ENCODE measurements at regions not wholly inside any gene's neighbourhood (a gene's known extent, or its start where the extent isn't known, plus 50 kb on each side); places are given as distances from the start of the nearest gene placed in this dataset.

- H3K36me3 ChIP-seq (ENCODE audit: control insufficient read depth in 2 of 2, insufficient read depth in 2 of 2, low read length in 1 of 2) = no peaks in the 10 kb centered on the region
- no peaks in the 10 kb centered on the region for H3K4me1 ChIP-seq (ENCODE audit: control insufficient read depth in 2 of 2, insufficient read depth in 2 of 2, low read length in 2 of 2)
- no peaks in the 10 kb centered on the region for H3K27me3 ChIP-seq (ENCODE audit: control insufficient read depth in 2 of 2, insufficient read depth in 1 of 2, low read length in 1 of 2)
- no peaks in the 10 kb centered on the region for H3K9me3 ChIP-seq (ENCODE audit: control insufficient read depth in 2 of 2, insufficient read depth in 1 of 2, low read length in 1 of 2)
- H3K27ac ChIP-seq (ENCODE audit: low read depth in 1 of 2, low read length in 1 of 2) = no peak overlapping the region
- WGBS = 100% methylated on average over 1 of the region's 1 CpG
- peak in 1 of 9 donors; percentile 18 for DNase-seq (ENCODE audit: low read depth in 6 of 9, low spot score in 9 of 9)
- H3K4me3 ChIP-seq (ENCODE audit: low read length in 2 of 2) = no peak overlapping the region
These were observed 1104.2 kb downstream of the BCL11A start for GRCh38 chr2:59449274-59449673.

GRCh38 chr2:59440491-59440890 is 1113.0 kb downstream of the BCL11A start:
- DNase-seq (ENCODE audit: low read depth in 6 of 9, low spot score in 9 of 9) = no peak
- WGBS = 94% methylated on average over 7 of the region's 7 CpGs
- Histone ChIP-seq H3K9me3 (ENCODE audit: control insufficient read depth in 2 of 2, insufficient read depth in 1 of 2, low read length in 1 of 2) (no peaks in the 10 kb centered on the region), H3K4me1 (ENCODE audit: control insufficient read depth in 2 of 2, insufficient read depth in 2 of 2, low read length in 2 of 2) (no peaks in the 10 kb centered on the region), H3K4me3 (ENCODE audit: low read length in 2 of 2) (no peak overlapping the region), H3K36me3 (ENCODE audit: control insufficient read depth in 2 of 2, insufficient read depth in 2 of 2, low read length in 1 of 2) (no peaks in the 10 kb centered on the region), H3K27me3 (ENCODE audit: control insufficient read depth in 2 of 2, insufficient read depth in 1 of 2, low read length in 1 of 2) (no peaks in the 10 kb centered on the region), H3K27ac (ENCODE audit: low read depth in 1 of 2, low read length in 1 of 2) (no peak overlapping the region)

- H3K4me1 ChIP-seq (ENCODE audit: control insufficient read depth in 2 of 2, insufficient read depth in 2 of 2, low read length in 2 of 2) = no peaks in the 10 kb centered on the region
- no peaks in the 10 kb centered on the region for H3K27me3 ChIP-seq (ENCODE audit: control insufficient read depth in 2 of 2, insufficient read depth in 1 of 2, low read length in 1 of 2)
- 97% methylated on average over 3 of the region's 3 CpGs for WGBS
- no peak for DNase-seq (ENCODE audit: low read depth in 6 of 9, low spot score in 9 of 9)
- peaks cover 0 to 3% of the 10 kb centered on the region in 2 donors for H3K9me3 ChIP-seq (ENCODE audit: control insufficient read depth in 2 of 2, insufficient read depth in 1 of 2, low read length in 1 of 2)
- no peak overlapping the region for H3K4me3 ChIP-seq (ENCODE audit: low read length in 2 of 2)
- no peaks in the 10 kb centered on the region for H3K36me3 ChIP-seq (ENCODE audit: control insufficient read depth in 2 of 2, insufficient read depth in 2 of 2, low read length in 1 of 2)
- no peak overlapping the region for H3K27ac ChIP-seq (ENCODE audit: low read depth in 1 of 2, low read length in 1 of 2)
These were observed 1117.8 kb downstream of the BCL11A start for GRCh38 chr2:59435635-59436034.

GRCh38 chr2:59428940-59429339 is 1124.5 kb downstream of the BCL11A start:
- no peaks in the 10 kb centered on the region for H3K4me1 ChIP-seq (ENCODE audit: control insufficient read depth in 2 of 2, insufficient read depth in 2 of 2, low read length in 2 of 2)
- H3K4me3 ChIP-seq (ENCODE audit: low read length in 2 of 2) = no peak overlapping the region
- no peaks in the 10 kb centered on the region for H3K27me3 ChIP-seq (ENCODE audit: control insufficient read depth in 2 of 2, insufficient read depth in 1 of 2, low read length in 1 of 2)
- WGBS = 95% methylated on average over 3 of the region's 3 CpGs
- H3K36me3 ChIP-seq (ENCODE audit: control insufficient read depth in 2 of 2, insufficient read depth in 2 of 2, low read length in 1 of 2) = no peaks in the 10 kb centered on the region
- peaks cover 0 to 3% of the 10 kb centered on the region in 2 donors for H3K9me3 ChIP-seq (ENCODE audit: control insufficient read depth in 2 of 2, insufficient read depth in 1 of 2, low read length in 1 of 2)
- no peak for DNase-seq (ENCODE audit: low read depth in 6 of 9, low spot score in 9 of 9)
- H3K27ac ChIP-seq (ENCODE audit: low read depth in 1 of 2, low read length in 1 of 2) = no peak overlapping the region

- H3K36me3 ChIP-seq (ENCODE audit: control insufficient read depth in 2 of 2, insufficient read depth in 2 of 2, low read length in 1 of 2) = no peaks in the 10 kb centered on the region
- H3K27ac ChIP-seq (ENCODE audit: low read depth in 1 of 2, low read length in 1 of 2) = no peak overlapping the region
- H3K4me1 ChIP-seq (ENCODE audit: control insufficient read depth in 2 of 2, insufficient read depth in 2 of 2, low read length in 2 of 2) = no peaks in the 10 kb centered on the region
- H3K9me3 ChIP-seq (ENCODE audit: control insufficient read depth in 2 of 2, insufficient read depth in 1 of 2, low read length in 1 of 2) = peaks cover 0 to 3% of the 10 kb centered on the region in 2 donors
- H3K4me3 ChIP-seq (ENCODE audit: low read length in 2 of 2) = no peak overlapping the region
- H3K27me3 ChIP-seq (ENCODE audit: control insufficient read depth in 2 of 2, insufficient read depth in 1 of 2, low read length in 1 of 2) = no peaks in the 10 kb centered on the region
- 100% methylated on average over 1 of the region's 1 CpG for WGBS
- DNase-seq (ENCODE audit: low read depth in 6 of 9, low spot score in 9 of 9) = no peak
These were observed 1125.5 kb downstream of the BCL11A start for GRCh38 chr2:59427980-59428379.

GRCh38 chr2:59425247-59425646 is 1128.2 kb downstream of the BCL11A start:
- Histone ChIP-seq H3K27me3 (ENCODE audit: control insufficient read depth in 2 of 2, insufficient read depth in 1 of 2, low read length in 1 of 2) (no peaks in the 10 kb centered on the region), H3K4me1 (ENCODE audit: control insufficient read depth in 2 of 2, insufficient read depth in 2 of 2, low read length in 2 of 2) (no peaks in the 10 kb centered on the region), H3K4me3 (ENCODE audit: low read length in 2 of 2) (no peak overlapping the region), H3K9me3 (ENCODE audit: control insufficient read depth in 2 of 2, insufficient read depth in 1 of 2, low read length in 1 of 2) (no peaks in the 10 kb centered on the region), H3K27ac (ENCODE audit: low read depth in 1 of 2, low read length in 1 of 2) (no peak overlapping the region), H3K36me3 (ENCODE audit: control insufficient read depth in 2 of 2, insufficient read depth in 2 of 2, low read length in 1 of 2) (no peaks in the 10 kb centered on the region)
- WGBS = 77% methylated on average over 3 of the region's 3 CpGs
- no peak for DNase-seq (ENCODE audit: low read depth in 6 of 9, low spot score in 9 of 9)

- WGBS = 13% methylated on average over 11 of the region's 11 CpGs
- H3K9me3 ChIP-seq (ENCODE audit: control insufficient read depth in 2 of 2, insufficient read depth in 1 of 2, low read length in 1 of 2) = peaks cover 0 to 8% of the 10 kb centered on the region in 2 donors
- no peaks in the 10 kb centered on the region for H3K36me3 ChIP-seq (ENCODE audit: control insufficient read depth in 2 of 2, insufficient read depth in 2 of 2, low read length in 1 of 2)
- H3K4me3 ChIP-seq (ENCODE audit: low read length in 2 of 2) = no peak overlapping the region
- H3K4me1 ChIP-seq (ENCODE audit: control insufficient read depth in 2 of 2, insufficient read depth in 2 of 2, low read length in 2 of 2) = peaks cover 9 to 12% of the 10 kb centered on the region in 2 donors
- peak overlapping the region; percentile 60 to 72 for H3K27ac ChIP-seq (ENCODE audit: low read depth in 1 of 2, low read length in 1 of 2)
- no peaks in the 10 kb centered on the region for H3K27me3 ChIP-seq (ENCODE audit: control insufficient read depth in 2 of 2, insufficient read depth in 1 of 2, low read length in 1 of 2)
- peak; percentile 20 to 76 (median 55) for DNase-seq (ENCODE audit: low read depth in 6 of 9, low spot score in 9 of 9)
These were observed 1139.5 kb downstream of the BCL11A start for GRCh38 chr2:59413751-59414570.

- peaks cover 0 to 7% of the 10 kb centered on the region in 2 donors for H3K9me3 ChIP-seq (ENCODE audit: control insufficient read depth in 2 of 2, insufficient read depth in 1 of 2, low read length in 1 of 2)
- no peaks in the 10 kb centered on the region for H3K36me3 ChIP-seq (ENCODE audit: control insufficient read depth in 2 of 2, insufficient read depth in 2 of 2, low read length in 1 of 2)
- 99% methylated on average over 2 of the region's 2 CpGs for WGBS
- no peak overlapping the region for H3K4me3 ChIP-seq (ENCODE audit: low read length in 2 of 2)
- peaks cover 0 to 4% of the 10 kb centered on the region in 2 donors for H3K4me1 ChIP-seq (ENCODE audit: control insufficient read depth in 2 of 2, insufficient read depth in 2 of 2, low read length in 2 of 2)
- no peak overlapping the region for H3K27ac ChIP-seq (ENCODE audit: low read depth in 1 of 2, low read length in 1 of 2)
- no peak for DNase-seq (ENCODE audit: low read depth in 6 of 9, low spot score in 9 of 9)
- no peaks in the 10 kb centered on the region for H3K27me3 ChIP-seq (ENCODE audit: control insufficient read depth in 2 of 2, insufficient read depth in 1 of 2, low read length in 1 of 2)
These were observed 1154.3 kb downstream of the BCL11A start for GRCh38 chr2:59399126-59399525.

GRCh38 chr2:59398081-59398480 is 1155.4 kb downstream of the BCL11A start:
- H3K27ac ChIP-seq (ENCODE audit: low read depth in 1 of 2, low read length in 1 of 2) = no peak overlapping the region
- no peaks in the 10 kb centered on the region for H3K27me3 ChIP-seq (ENCODE audit: control insufficient read depth in 2 of 2, insufficient read depth in 1 of 2, low read length in 1 of 2)
- DNase-seq (ENCODE audit: low read depth in 6 of 9, low spot score in 9 of 9) = peak in 1 of 9 donors; percentile 6
- no peaks in the 10 kb centered on the region for H3K36me3 ChIP-seq (ENCODE audit: control insufficient read depth in 2 of 2, insufficient read depth in 2 of 2, low read length in 1 of 2)
- H3K9me3 ChIP-seq (ENCODE audit: control insufficient read depth in 2 of 2, insufficient read depth in 1 of 2, low read length in 1 of 2) = peaks cover 0 to 7% of the 10 kb centered on the region in 2 donors
- H3K4me3 ChIP-seq (ENCODE audit: low read length in 2 of 2) = no peak overlapping the region
- H3K4me1 ChIP-seq (ENCODE audit: control insufficient read depth in 2 of 2, insufficient read depth in 2 of 2, low read length in 2 of 2) = peaks cover 0 to 4% of the 10 kb centered on the region in 2 donors
